ENCODE measurements at regions not wholly inside any gene's neighbourhood (a gene's known extent, or its start where the extent isn't known, plus 50 kb on each side); places are given as distances from the start of the nearest gene placed in this dataset.

DNA sequence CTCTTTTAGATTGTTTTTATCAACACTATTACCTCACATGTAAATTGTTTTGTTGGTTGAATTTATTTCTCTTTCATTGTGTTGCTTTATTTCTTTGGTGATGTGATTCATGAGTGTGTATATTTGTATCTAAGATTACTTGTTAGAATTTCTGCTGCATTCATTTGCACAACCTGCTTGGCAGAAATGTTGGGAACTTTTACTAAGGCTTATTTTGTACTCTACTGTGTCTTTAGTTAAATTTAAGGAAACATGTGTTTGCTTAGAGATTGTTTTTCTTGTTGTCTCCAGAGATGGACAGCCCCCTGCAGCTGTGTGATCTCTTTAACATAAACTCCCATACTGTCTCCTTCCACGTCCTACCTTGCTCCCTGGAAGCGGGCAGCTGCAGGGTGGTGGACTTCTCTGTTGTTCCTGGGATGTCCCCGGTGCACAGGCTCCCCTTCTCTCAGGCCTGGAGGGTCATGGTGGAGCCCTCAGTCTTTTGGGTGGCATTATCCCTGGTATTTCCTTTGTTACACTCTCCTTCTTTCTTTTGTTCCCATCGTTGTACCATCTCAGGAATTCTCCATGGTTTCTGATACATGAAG, 212.0 kb upstream of the SPRY2 start:
- TF ChIP-seq, protein P1, sequence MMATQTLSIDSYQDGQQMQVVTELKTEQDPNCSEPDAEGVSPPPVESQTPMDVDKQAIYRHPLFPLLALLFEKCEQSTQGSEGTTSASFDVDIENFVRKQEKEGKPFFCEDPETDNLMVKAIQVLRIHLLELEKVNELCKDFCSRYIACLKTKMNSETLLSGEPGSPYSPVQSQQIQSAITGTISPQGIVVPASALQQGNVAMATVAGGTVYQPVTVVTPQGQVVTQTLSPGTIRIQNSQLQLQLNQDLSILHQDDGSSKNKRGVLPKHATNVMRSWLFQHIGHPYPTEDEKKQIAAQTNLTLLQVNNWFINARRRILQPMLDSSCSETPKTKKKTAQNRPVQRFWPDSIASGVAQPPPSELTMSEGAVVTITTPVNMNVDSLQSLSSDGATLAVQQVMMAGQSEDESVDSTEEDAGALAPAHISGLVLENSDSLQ (IDR thresholded peaks at IDR 0.05), result no peak
- no peak for TF ChIP-seq L3MBTL2 (conservative IDR thresholded peaks at IDR 0.05)
- no peak for TF ChIP-seq HDGF (IDR thresholded peaks at IDR 0.05; ENCODE audit: borderline replicate concordance)
- TF ChIP-seq LEF1 (IDR thresholded peaks at IDR 0.05; ENCODE audit: borderline replicate concordance), result no peak
- TF ChIP-seq SUZ12 (IDR thresholded peaks at IDR 0.05), result no peak
- no peak for TF ChIP-seq FOXK2 (IDR thresholded peaks at IDR 0.05)
- TF ChIP-seq FOXM1 (IDR thresholded peaks at IDR 0.05; ENCODE audit: borderline replicate concordance), result no peak
- no peak for TF ChIP-seq ZNF384 (IDR thresholded peaks at IDR 0.05)
- TF ChIP-seq ELF4 (IDR thresholded peaks at IDR 0.05), result no peak
- POLR2A ChIA-PET, result no interaction called here
- CTCF ChIA-PET, result no interaction called here
- no peak for DNase-seq (ENCODE audit: extremely low spot score)

- POLR2A ChIA-PET, result no interaction called here
- TF ChIP-seq CTBP1 (IDR thresholded peaks at IDR 0.05; ENCODE audit: borderline replicate concordance) (no peak), FOXA1 (IDR thresholded peaks at IDR 0.05) (no peak), ARNT (IDR thresholded peaks at IDR 0.05) (0 out of 2 replicates have a peak, but pooled peaks have one; percentile 21), SUZ12 (IDR thresholded peaks at IDR 0.05) (no peak), NFRKB (IDR thresholded peaks at IDR 0.05) (no peak), HDGF (IDR thresholded peaks at IDR 0.05; ENCODE audit: borderline replicate concordance) (no peak), FOXK2 (IDR thresholded peaks at IDR 0.05) (no peak), L3MBTL2 (conservative IDR thresholded peaks at IDR 0.05) (no peak), LEF1 (IDR thresholded peaks at IDR 0.05; ENCODE audit: borderline replicate concordance) (no peak), TARDBP (IDR thresholded peaks at IDR 0.05) (no peak), ELF4 (IDR thresholded peaks at IDR 0.05) (no peak), FOXM1 (IDR thresholded peaks at IDR 0.05; ENCODE audit: borderline replicate concordance) (no peak)
- TF ChIP-seq, protein P1 (IDR thresholded peaks at IDR 0.05), result peak; percentile 83
- DNase-seq (ENCODE audit: extremely low spot score), result no peak
- CTCF ChIA-PET, result no interaction called here
Measured at GRCh38 chr13:80551650-80552497, 210.9 kb upstream of the SPRY2 start.

DNA sequence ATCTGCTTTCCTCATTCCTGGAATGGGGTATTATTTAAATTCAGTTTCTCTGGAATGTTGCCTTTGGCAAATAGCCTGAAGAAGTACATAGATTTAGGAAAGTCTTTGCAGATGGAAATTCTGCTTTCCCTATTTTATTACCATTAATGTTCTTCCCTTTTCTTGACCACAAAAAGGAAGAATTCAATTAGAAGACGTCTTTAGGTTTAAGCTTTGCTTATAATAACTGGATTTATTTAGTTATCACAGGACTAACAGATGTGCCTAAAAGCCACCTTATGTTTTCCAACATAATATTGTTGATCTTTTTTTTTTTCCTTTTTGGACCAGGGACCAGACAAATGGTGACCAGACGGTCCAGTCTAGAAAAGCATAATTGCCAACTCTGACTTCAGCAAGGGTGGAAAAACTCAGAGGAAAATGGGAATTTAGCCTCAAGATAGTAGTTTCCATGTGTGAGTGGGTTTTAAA, 210.1 kb upstream of the SPRY2 start:
- no peak for TF ChIP-seq FOXA1 (IDR thresholded peaks at IDR 0.05)
- DNase-seq (ENCODE audit: extremely low spot score), result no peak
- CTCF ChIA-PET, result no interaction called here
- POLR2A ChIA-PET, result no interaction called here

DNA sequence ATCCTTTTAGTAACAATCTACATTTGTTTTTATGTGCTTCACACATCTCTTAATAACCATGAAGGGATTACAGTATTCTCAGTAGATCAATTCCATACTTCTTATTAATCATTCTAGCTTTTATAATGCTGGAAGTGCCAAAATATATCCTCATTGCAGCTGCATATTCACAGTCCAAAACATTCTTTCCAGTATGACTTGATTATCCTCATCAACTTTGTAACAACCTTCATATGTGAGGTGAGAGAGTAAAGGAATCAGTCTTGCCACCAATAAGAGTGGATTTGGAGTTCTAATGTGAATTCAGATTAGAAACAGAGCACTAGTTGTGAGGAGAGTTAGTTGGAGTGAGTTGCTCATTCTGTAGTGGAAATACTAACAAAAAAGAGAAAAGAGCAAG, 208.0 kb upstream of the SPRY2 start:
- DNase-seq (ENCODE audit: extremely low spot score), result no peak
- CTCF ChIA-PET, result no interaction called here
- TF ChIP-seq, protein P1 (IDR thresholded peaks at IDR 0.05), result no peak
- TF ChIP-seq NFRKB (IDR thresholded peaks at IDR 0.05) (no peak), ZNF384 (IDR thresholded peaks at IDR 0.05) (no peak), HDGF (IDR thresholded peaks at IDR 0.05; ENCODE audit: borderline replicate concordance) (no peak), ARNT (IDR thresholded peaks at IDR 0.05) (no peak), CTBP1 (IDR thresholded peaks at IDR 0.05; ENCODE audit: borderline replicate concordance) (no peak), SUZ12 (IDR thresholded peaks at IDR 0.05) (no peak), FOXA1 (IDR thresholded peaks at IDR 0.05) (no peak), FOXM1 (IDR thresholded peaks at IDR 0.05; ENCODE audit: borderline replicate concordance) (no peak), SP1 (IDR thresholded peaks at IDR 0.05) (no peak), FOXK2 (IDR thresholded peaks at IDR 0.05) (no peak), L3MBTL2 (conservative IDR thresholded peaks at IDR 0.05) (no peak), LEF1 (IDR thresholded peaks at IDR 0.05; ENCODE audit: borderline replicate concordance) (no peak), TARDBP (IDR thresholded peaks at IDR 0.05) (no peak), ELF4 (IDR thresholded peaks at IDR 0.05) (no peak), BHLHE40 (IDR thresholded peaks at IDR 0.05; ENCODE audit: borderline replicate concordance) (no peak)
- POLR2A ChIA-PET, result no interaction called here

DNA sequence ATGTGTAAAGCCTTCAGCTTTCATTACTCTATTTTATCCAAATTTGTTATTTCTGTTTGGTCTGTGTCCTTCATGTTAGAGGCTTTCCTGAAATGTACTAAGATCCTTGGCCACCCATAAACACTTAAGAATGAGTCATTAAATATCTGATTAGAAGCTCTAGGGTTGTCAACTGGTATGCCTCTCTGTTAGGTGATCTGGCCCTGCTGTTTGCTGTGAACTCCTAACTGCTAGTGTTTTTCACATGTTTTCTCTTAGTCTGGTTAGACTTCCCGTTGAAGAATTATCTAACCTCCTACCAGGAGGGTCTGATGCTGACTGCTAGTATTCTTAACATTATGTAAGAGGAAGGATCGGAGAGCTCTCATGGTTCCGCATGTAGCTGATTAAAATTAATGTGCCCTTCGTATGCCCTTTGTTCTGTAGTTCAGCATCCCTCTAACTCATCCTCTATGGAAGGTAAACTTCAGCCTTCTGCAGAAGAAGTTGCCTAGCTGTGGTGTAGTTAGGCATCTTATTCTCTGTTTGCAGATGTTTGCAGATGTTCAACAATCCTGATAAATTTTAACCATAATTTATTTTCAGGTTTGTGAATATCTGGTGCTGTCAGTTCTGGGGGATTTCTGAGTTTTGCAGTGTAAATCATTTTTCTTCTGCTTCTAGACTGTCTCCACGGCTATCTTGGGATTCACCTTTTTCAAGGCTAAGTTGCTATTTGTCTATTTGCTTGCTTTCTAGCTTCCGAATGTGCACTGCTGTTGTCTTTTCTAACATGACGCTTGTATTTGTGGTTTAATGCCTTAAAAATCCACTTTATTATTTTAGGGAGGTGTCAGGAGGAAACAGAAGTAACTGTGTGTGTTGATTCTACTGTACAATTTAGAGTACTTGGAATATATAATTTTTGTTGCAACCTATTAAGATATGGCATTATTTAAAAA, 207.2 kb upstream of the SPRY2 start:
- TF ChIP-seq ELF4 (IDR thresholded peaks at IDR 0.05) (no peak), FOXA1 (IDR thresholded peaks at IDR 0.05) (no peak), L3MBTL2 (conservative IDR thresholded peaks at IDR 0.05) (no peak), FOXK2 (IDR thresholded peaks at IDR 0.05) (no peak), CTBP1 (IDR thresholded peaks at IDR 0.05; ENCODE audit: borderline replicate concordance) (no peak), HDGF (IDR thresholded peaks at IDR 0.05; ENCODE audit: borderline replicate concordance) (no peak), SUZ12 (IDR thresholded peaks at IDR 0.05) (no peak), ZNF384 (IDR thresholded peaks at IDR 0.05) (no peak), BHLHE40 (IDR thresholded peaks at IDR 0.05; ENCODE audit: borderline replicate concordance) (no peak), SP1 (IDR thresholded peaks at IDR 0.05) (no peak), NFRKB (IDR thresholded peaks at IDR 0.05) (no peak)
- TF ChIP-seq, protein P1 (IDR thresholded peaks at IDR 0.05), result no peak
- no peak for DNase-seq (ENCODE audit: extremely low spot score)
- POLR2A ChIA-PET, result no interaction called here
- CTCF ChIA-PET, result no interaction called here
